ENCODE measurements at regions not wholly inside any gene's neighbourhood (a gene's known extent, or its start where the extent isn't known, plus 50 kb on each side); places are given as distances from the start of the nearest gene placed in this dataset.

DNA sequence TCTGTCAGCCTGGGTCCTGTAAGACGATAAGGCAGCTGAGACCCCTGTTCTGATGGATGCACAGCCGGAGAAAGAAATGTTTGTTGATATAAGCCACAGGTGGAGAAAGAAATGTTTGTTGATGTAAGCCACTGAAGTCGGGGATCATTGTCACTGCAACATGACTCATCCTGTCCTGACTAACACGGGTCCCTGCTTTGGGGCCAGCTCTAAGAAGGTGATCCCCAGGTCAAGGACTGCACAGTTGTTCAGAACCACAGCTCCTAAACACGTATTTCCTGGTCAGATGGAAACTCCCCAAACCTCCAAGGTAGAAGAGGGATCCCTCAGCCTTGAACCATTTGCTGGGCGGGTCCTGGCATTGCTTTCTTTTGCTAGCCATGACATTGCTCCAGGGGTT lies 86.4 kb upstream of the IGSF21 start:
- DNase-seq, result no peak

GRCh38 chr1:18032172-18032859 lies 75.3 kb upstream of the IGSF21 start:
- DNase-seq, result no peak

DNA sequence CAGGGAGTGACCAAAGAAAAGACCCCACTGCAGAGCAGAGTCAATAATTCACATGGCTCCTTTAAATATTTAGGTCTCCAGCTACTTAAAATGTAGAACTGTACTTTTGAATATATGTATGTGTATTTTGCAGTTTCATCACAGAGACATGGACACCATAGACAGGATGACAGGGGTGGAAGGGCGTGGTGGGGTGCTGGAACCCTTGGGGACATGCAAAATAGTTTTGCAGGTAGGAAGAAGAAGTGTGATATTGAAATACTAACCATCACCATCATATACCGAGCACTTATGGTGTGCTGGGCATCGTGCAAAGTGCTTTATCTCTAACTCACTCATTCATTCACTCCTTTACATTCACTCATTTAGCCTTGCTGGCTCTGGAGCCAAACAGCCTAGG lies 72.5 kb upstream of the IGSF21 start:
- no peak for DNase-seq

DNA sequence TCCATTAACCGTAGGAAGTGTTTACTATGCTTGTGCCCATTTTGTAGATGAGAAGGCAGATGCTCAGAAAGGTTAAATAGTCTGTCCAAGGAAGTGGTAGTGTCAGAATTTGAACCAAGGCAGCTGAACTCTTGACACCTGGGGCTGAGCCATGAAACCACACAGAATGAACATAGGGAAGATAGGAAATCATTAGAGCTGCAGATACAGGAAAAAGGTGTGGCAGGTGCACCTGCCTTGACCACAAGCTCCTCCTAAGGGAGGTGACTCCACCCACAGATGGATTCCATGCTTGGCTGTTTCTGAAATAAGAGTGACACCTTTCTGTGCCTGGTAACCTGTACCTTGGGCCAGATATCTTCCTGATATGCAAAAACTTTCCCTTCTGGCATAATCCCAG lies 69.9 kb upstream of the IGSF21 start:
- DNase-seq, result no peak

DNA sequence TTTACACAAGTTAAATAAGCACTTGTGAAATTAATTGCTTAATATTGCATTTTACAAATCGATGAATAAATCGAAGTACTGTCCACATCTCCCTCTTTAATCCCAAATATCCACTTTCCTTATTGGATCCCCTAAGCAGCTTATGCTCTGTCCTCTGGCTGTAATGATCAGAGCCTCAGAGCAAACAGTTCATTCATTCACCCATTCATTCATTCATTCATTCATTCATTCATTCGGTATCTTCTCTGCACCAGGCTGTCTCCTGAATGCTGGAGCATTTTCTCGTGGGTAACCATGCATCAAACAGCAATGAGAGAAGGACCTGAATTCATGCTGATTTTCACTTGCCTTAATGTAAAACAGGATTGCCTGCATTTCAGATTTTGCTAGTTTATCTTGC lies 69.5 kb upstream of the IGSF21 start:
- DNase-seq, result no peak

DNA sequence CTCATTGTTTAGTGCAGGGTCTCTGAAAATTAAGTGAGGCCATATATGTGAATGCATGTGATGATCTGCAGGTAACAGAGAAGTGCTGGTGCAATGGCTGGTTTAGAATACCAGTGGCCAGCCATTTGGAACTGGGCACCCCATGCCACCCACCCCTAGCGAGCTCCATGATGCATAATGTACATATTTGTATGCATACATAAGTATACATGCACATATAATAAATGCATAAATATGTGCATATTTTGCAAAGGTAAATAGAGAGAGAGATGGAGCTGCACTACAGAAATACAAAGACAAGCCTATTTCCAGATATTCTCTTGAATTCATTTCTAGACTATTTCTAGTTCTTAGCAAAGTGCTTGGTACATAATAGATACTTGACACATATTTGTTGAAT lies 68.5 kb upstream of the IGSF21 start:
- DNase-seq, result no peak

DNA sequence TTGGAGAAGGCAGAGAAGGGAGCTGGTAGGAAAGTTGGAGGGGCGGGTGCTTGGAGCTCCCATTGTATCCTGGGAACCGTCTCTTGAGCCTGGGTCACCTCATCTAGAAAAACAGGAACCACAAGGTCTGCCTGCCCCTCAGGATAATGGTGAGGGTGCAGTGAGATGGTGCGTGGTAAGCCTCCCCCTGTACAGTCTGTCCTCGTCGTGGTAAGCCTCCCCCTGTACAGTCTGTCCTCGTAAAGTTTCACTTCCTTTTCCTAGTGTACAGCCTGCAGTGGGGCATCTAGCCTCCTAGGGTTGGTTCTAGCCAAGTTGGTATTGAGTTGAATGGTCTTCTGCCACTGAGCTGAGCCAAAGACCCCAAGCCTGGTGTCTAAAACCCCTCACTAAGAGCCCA lies 66.5 kb upstream of the IGSF21 start:
- no peak for DNase-seq

- no peak for DNase-seq
Measured at GRCh38 chr1:18041685-18042355, 65.8 kb upstream of the IGSF21 start.

DNA sequence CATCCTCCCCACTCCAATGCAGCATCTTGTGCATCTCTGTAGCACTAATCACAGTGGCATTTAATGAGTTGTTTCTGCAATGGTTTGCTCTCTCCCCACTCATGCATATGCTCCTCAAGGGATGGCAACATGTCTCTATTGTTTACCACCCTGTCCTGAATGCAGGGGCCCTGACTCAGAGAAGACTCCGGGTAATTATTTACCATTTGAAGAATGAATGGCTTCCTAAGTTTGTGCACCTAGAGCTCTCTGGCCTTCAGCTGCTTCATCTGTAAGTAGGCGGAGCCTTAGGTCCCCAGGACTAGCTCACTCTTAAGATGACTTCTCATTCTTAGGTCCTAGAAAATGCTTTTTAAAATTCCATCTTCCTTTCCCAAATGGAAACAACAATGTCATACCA lies 63.7 kb upstream of the IGSF21 start:
- no peak for DNase-seq

DNA sequence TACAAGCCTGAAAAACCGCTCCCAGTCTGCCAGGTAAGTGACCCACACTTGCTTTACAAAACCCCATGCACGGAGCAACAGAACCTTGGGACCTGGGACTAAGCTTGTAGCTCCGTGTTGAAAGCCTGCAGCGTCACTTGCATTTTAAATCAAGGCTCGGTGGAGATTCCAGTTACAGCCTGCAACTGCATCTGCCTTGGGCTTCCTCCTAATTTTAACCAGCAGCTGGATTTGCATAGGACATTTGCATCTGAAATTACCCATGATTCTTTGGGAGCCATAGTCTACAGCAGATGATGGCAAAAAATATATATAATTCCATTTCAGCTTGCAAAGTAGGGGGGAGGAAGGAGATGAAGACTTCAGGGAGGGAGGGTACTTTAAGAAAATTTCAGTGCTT lies 62.4 kb upstream of the IGSF21 start:
- no peak for DNase-seq

- DNase-seq, result no peak
Measured at GRCh38 chr1:18045621-18046020, 62.0 kb upstream of the IGSF21 start.

DNA sequence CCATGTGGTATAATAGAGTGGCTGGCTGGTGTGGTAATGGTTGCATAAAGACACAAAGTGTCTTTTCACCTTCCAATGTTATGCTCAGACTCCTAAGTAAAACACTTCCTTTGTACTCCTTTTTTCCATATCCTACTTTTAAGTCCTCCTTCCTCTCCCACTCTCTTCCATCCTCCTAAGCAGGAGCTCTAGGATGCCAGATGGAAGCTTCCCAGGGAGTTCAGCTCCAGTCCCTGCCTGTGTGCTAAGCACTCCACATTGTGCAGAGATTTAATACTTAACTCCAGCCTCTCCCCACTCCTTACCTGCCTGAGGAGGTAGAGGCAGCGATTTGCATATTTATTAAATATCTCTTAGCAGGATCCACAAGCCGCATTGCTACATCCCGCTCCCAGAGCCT lies 60.5 kb upstream of the IGSF21 start:
- no peak for DNase-seq

DNA sequence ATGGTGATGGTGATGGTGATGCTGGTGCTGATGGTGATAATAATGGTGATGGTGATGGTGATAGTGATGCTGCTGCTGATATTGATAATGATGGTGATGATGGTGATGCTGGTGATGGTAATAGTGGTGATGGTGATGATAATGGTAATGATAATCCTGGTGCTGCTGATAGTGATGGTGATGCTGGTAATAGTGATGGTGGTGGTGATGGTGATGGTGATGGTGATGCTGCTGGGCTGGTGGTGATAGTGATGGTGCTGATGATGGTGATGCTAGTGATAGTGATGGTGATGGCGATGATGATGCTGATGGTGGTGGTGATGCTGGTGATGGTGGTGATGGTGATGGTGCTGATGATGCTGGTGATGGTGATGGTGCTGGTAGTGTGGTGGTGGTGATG lies 58.4 kb upstream of the IGSF21 start:
- no peak for DNase-seq

- no peak for DNase-seq
Measured at GRCh38 chr1:18052671-18053070, 54.9 kb upstream of the IGSF21 start.

GRCh38 chr1:18055156-18055555 lies 52.4 kb upstream of the IGSF21 start:
- no peak for DNase-seq

GRCh38 chr1:18056545-18056944 lies 51.1 kb upstream of the IGSF21 start:
- DNase-seq, result no peak

- no peak for DNase-seq
Measured at GRCh38 chr1:18057623-18058022, 50.0 kb upstream of the IGSF21 start.

Data from inflammatory macrophage treated with lipopolysaccharide for 4 hours (primary cell).